ENCODE measurements at regions not wholly inside any gene's neighbourhood (a gene's known extent, or its start where the extent isn't known, plus 50 kb on each side); places are given as distances from the start of the nearest gene placed in this dataset.
"Not testable (repeated sequence)": the region's sequence is repeated elsewhere in the genome, so short reads cannot be mapped to it uniquely, and the experiment has no call there.

- Mint-ChIP-seq H3K4me1 (no peaks in the 10 kb centered on the region), H3K36me3 (no peaks in the 10 kb centered on the region), H3K27ac (no peak overlapping the region), H3K27me3 (ENCODE audit: low read depth) (no peaks in the 10 kb centered on the region), H3K9me3 (no peaks in the 10 kb centered on the region; the same call in 1 of the 2 replicates), H3K4me3 (no peak overlapping the region)
- no peak for ATAC-seq
- DNase-seq (ENCODE audit: low spot score), result no peak
- TF ChIP-seq NFYB (CRISPR knock-in tag; conservative IDR thresholded peaks at IDR 0.05; ENCODE audit: low read depth), result no peak
- no peak for TF ChIP-seq ZMAT4 (CRISPR knock-in tag; IDR thresholded peaks at IDR 0.05)
- TF ChIP-seq EMX1 (CRISPR knock-in tag; IDR thresholded peaks at IDR 0.05), result no peak
- TF ChIP-seq ZNF317 (CRISPR knock-in tag; IDR thresholded peaks at IDR 0.05; ENCODE audit: borderline replicate concordance, low read depth), result no peak
- TF ChIP-seq IRF1 (CRISPR knock-in tag; IDR thresholded peaks at IDR 0.05), result no peak
- TF ChIP-seq ATF1 (CRISPR knock-in tag; IDR thresholded peaks at IDR 0.05), result no peak
- TF ChIP-seq HMGXB4 (CRISPR knock-in tag; IDR thresholded peaks at IDR 0.05), result no peak
- POLR2A ChIA-PET, result no interaction called here
- CTCF ChIA-PET, result no interaction called here
Measured at GRCh38 chr3:95237783-95238182, 1174.9 kb downstream of the NSUN3 start.

- H3K4me3 Mint-ChIP-seq, result no peak overlapping the region
- no peak for ATAC-seq
Measured at GRCh38 chr3:95240395-95240794, 1177.5 kb downstream of the NSUN3 start.

GRCh38 chr3:95241256-95241655, 1178.4 kb downstream of the NSUN3 start:
- DNase-seq (ENCODE audit: low spot score); H3K27ac Mint-ChIP-seq; H3K4me3 Mint-ChIP-seq; H3K9me3 Mint-ChIP-seq; H3K4me1 Mint-ChIP-seq; ATAC-seq; CTCF ChIA-PET; POLR2A ChIA-PET; H3K27me3 Mint-ChIP-seq (ENCODE audit: low read depth); H3K36me3 Mint-ChIP-seq: not testable (repeated sequence)

More at GRCh38 chr3:95240395-95240794, 1177.5 kb downstream of the NSUN3 start:
- Mint-ChIP-seq H3K36me3 (no peaks in the 10 kb centered on the region), H3K27ac (no peak overlapping the region), H3K4me1 (no peaks in the 10 kb centered on the region), H3K27me3 (ENCODE audit: low read depth) (no peaks in the 10 kb centered on the region), H3K9me3 (no peaks in the 10 kb centered on the region)
- ChIA-PET CTCF (no interaction called here), POLR2A (no interaction called here)
- no peak for DNase-seq (ENCODE audit: low spot score)
- TF ChIP-seq FOXP4 (CRISPR knock-in tag; IDR thresholded peaks at IDR 0.05) (no peak), KAT7 (CRISPR knock-in tag; IDR thresholded peaks at IDR 0.05; ENCODE audit: borderline replicate concordance) (no peak)

- DNase-seq (ENCODE audit: low spot score) (no peak), ATAC-seq (no peak)
- Mint-ChIP-seq H3K4me1 (peaks cover 5% of the 10 kb centered on the region), H3K36me3 (no peaks in the 10 kb centered on the region; the same call in 1 of the 2 replicates), H3K4me3 (no peak overlapping the region), H3K27me3 (ENCODE audit: low read depth) (no peaks in the 10 kb centered on the region), H3K27ac (no peak overlapping the region), H3K9me3 (peaks cover 3% of the 10 kb centered on the region; the same call in 1 of the 2 replicates)
- ChIA-PET POLR2A (no interaction called here), CTCF (no interaction called here)
- TF ChIP-seq TP53 (CRISPR knock-in tag; IDR thresholded peaks at IDR 0.05), result no peak
- TF ChIP-seq FOXP1 (CRISPR knock-in tag; IDR thresholded peaks at IDR 0.05; ENCODE audit: borderline replicate concordance), result no peak
- TF ChIP-seq SP1 (CRISPR knock-in tag; conservative IDR thresholded peaks at IDR 0.05), result no peak
- TF ChIP-seq GTF2I (CRISPR knock-in tag; conservative IDR thresholded peaks at IDR 0.05), result no peak
- TF ChIP-seq ATF6 (CRISPR knock-in tag; IDR thresholded peaks at IDR 0.05), result no peak
- no peak for TF ChIP-seq ZNF512 (CRISPR knock-in tag; IDR thresholded peaks at IDR 0.05; ENCODE audit: borderline replicate concordance)
- TF ChIP-seq ZNF121 (CRISPR knock-in tag; IDR thresholded peaks at IDR 0.05), result no peak
- TF ChIP-seq SMAD4 (CRISPR knock-in tag; IDR thresholded peaks at IDR 0.05), result no peak
- no peak for TF ChIP-seq ZNF396 (CRISPR knock-in tag; IDR thresholded peaks at IDR 0.05; ENCODE audit: borderline replicate concordance)
- TF ChIP-seq CBFB (CRISPR knock-in tag; IDR thresholded peaks at IDR 0.05; ENCODE audit: low read depth), result no peak
Measured at GRCh38 chr3:95246413-95246812, 1183.6 kb downstream of the NSUN3 start.

Data from WTC11 (cell line).